DND-41 (cell line): ENCODE measurements at regions not wholly inside any gene's neighbourhood (a gene's known extent, or its start where the extent isn't known, plus 50 kb on each side); places are given as distances from the start of the nearest gene placed in this dataset.
"Not testable (repeated sequence)": the region's sequence is repeated elsewhere in the genome, so short reads cannot be mapped to it uniquely, and the experiment has no call there.

Experiments used
- ATAC-seq: fragments of 200-7000 bp; cut with Tn5 transposase; 3 replicates; pipeline ENCODE4 v1.9.1; 2021; ENCODE audit warnings: low read depth; ENCODE audit not compliant: insufficient read depth
- DNase-seq: peaks from one replicate; pipeline ENCODE4 v3.0.0-alpha.2; 2020
- H2AFZ ChIP-seq: 2 replicates; pipeline ENCODE4 v1.6.0; 2012; ENCODE audit warnings: low read depth, low read length
- H3K27ac ChIP-seq: 2 replicates; pipeline ENCODE4 v1.5.1; 2012; ENCODE audit warnings: low read length, inconsistent platforms
- H3K27me3 ChIP-seq: fragments of 200-600 bp; sonication (generic); 2 replicates; pipeline ENCODE4 v1.6.0; 2012; ENCODE audit warnings: low read length, mild to moderate bottlenecking, inconsistent platforms; ENCODE audit not compliant: insufficient read depth, poor library complexity
- H3K36me3 ChIP-seq: 2 replicates; pipeline ENCODE4 v1.5.1; 2012; ENCODE audit warnings: low read length, inconsistent platforms; ENCODE audit not compliant: insufficient read depth
- H3K4me1 ChIP-seq: 2 replicates; pipeline ENCODE4 v1.5.1; 2012; ENCODE audit warnings: mild to moderate bottlenecking, low read length; ENCODE audit not compliant: insufficient read depth
- H3K4me2 ChIP-seq: 2 replicates; pipeline ENCODE4 v1.6.0; 2012; ENCODE audit warnings: mild to moderate bottlenecking, moderate library complexity, low read length, inconsistent platforms; ENCODE audit not compliant: insufficient read depth
- H3K4me3 ChIP-seq, 2 experiments: fragments of 200-600 bp in 1 of 2; shearing (Covaris generic) in 1 of 2; 2 replicates each; pipeline ENCODE4 v1.5.1; 2012 to 2016; ENCODE audit warnings: inconsistent platforms in 2 of 2, low read length in 2 of 2, mild to moderate bottlenecking in 2 of 2, low read depth in 1 of 2, moderate library complexity in 1 of 2
- H3K79me2 ChIP-seq: 2 replicates; pipeline ENCODE4 v1.6.0; 2012; ENCODE audit warnings: low read length, inconsistent platforms; ENCODE audit not compliant: insufficient read depth
- H3K9ac ChIP-seq: 2 replicates; pipeline ENCODE4 v1.6.0; 2012; ENCODE audit warnings: low read depth, mild to moderate bottlenecking, inconsistent platforms, low read length, moderate library complexity
- H3K9me3 ChIP-seq: 2 replicates; pipeline ENCODE4 v1.5.1; 2012; ENCODE audit warnings: low read length, moderate library complexity, mild to moderate bottlenecking, inconsistent platforms; ENCODE audit not compliant: insufficient read depth, severe bottlenecking
- H4K20me1 ChIP-seq: 2 replicates; pipeline ENCODE4 v1.6.0; 2012; ENCODE audit warnings: low read length; ENCODE audit not compliant: insufficient read depth
- EZH2 ChIP-seq: IDR thresholded peaks from 3 replicates; pipeline ENCODE4 v1.6.1; 2012; ENCODE audit warnings: borderline replicate concordance, low read depth, mild to moderate bottlenecking, moderate library complexity, low read length, inconsistent platforms; ENCODE audit not compliant: severe bottlenecking
- TF ChIP-seq, protein P1 (sequence below): IDR thresholded peaks from 2 replicates; pipeline ENCODE4 v1.5.1; 2012; ENCODE audit warnings: borderline replicate concordance, low read length, moderate library complexity, mild to moderate bottlenecking; ENCODE audit not compliant: poor library complexity, severe bottlenecking; ENCODE audit errors: extremely low read depth

DNA sequence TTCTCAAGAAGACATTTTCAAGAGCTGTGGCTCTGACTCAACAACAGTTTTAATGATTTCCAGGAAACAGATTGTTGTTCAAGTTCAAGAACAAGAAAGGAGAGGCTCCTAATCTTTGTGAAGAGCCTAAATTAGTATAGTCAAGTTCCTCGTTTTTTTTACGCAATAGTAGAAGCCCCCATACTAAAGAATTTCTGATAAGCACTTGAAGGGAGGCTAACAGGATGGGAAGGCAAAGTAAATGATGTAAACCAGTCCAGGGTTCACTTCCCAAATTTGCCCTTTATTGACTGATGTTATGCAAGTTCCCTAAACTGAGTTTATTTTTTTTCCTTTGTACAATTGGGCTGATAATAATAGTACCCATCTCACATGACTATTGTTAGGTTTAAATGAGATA is 178.2 kb downstream of the RTL9 start:
- Histone ChIP-seq H3K9me3 (no peaks in the 10 kb centered on the region), H3K79me2 (no peaks in the 10 kb centered on the region), H3K4me3 (no peak overlapping the region), H3K9ac (no peak overlapping the region), H3K36me3 (no peaks in the 10 kb centered on the region), H3K27me3 (no peaks in the 10 kb centered on the region), H3K4me1 (no peaks in the 10 kb centered on the region), H3K27ac (no peak overlapping the region), H2AFZ (no peak overlapping the region), H4K20me1 (no peaks in the 10 kb centered on the region), H3K4me2 (no peak overlapping the region)
- no peak for DNase-seq
- no peak for ATAC-seq
- TF ChIP-seq, protein P1, sequence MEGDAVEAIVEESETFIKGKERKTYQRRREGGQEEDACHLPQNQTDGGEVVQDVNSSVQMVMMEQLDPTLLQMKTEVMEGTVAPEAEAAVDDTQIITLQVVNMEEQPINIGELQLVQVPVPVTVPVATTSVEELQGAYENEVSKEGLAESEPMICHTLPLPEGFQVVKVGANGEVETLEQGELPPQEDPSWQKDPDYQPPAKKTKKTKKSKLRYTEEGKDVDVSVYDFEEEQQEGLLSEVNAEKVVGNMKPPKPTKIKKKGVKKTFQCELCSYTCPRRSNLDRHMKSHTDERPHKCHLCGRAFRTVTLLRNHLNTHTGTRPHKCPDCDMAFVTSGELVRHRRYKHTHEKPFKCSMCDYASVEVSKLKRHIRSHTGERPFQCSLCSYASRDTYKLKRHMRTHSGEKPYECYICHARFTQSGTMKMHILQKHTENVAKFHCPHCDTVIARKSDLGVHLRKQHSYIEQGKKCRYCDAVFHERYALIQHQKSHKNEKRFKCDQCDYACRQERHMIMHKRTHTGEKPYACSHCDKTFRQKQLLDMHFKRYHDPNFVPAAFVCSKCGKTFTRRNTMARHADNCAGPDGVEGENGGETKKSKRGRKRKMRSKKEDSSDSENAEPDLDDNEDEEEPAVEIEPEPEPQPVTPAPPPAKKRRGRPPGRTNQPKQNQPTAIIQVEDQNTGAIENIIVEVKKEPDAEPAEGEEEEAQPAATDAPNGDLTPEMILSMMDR: no peak
- no peak for TF ChIP-seq EZH2

DNA sequence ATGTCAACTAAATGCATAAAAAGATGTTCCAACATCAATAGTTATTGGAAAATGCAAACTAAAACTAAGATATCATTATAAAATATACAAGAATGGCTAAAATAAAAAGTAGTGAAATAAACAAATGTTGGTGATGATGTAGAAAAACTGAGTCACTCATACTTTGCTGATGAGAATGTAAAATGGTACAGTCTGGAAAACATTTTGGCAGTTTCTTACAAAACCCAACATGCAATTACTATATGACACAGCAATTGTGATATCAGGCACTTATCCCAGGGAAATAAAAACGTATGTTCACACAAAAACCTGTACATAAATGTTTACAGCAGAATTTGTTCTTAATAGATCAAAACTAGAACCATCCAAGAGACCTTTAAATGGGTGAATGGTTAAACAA is 182.6 kb downstream of the RTL9 start:
- Histone ChIP-seq H3K27me3 (no peaks in the 10 kb centered on the region), H3K9me3 (no peaks in the 10 kb centered on the region), H3K9ac (no peak overlapping the region), H3K4me1 (no peaks in the 10 kb centered on the region), H4K20me1 (no peaks in the 10 kb centered on the region), H3K79me2 (no peaks in the 10 kb centered on the region), H3K4me3 (no peak overlapping the region), H2AFZ (no peak overlapping the region), H3K36me3 (no peaks in the 10 kb centered on the region), H3K27ac (no peak overlapping the region), H3K4me2 (no peak overlapping the region)
- DNase-seq (no peak), ATAC-seq (no peak)
- TF ChIP-seq, protein P1: no peak
- no peak for TF ChIP-seq EZH2

DNA sequence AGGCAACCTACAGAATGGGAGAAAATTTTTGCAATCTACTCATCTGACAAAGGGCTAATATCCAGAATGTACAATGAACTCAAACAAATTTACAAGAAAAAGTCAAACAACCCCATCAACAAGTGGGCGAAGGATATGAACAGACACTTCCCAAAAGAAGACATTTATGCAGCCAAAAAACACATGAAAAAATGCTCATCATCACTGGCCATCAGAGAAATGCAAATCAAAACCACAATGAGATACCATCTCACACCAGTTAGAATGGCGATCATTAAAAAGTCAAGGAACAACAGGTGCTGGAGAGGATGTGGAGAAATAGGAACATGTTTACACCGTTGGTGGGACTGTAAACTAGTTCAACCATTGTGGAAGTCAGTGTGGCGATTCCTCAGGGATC is 192.2 kb downstream of the RTL9 start:
- not testable (repeated sequence) for H3K27ac ChIP-seq, H3K79me2 ChIP-seq, H3K4me2 ChIP-seq, ATAC-seq, H3K4me3 ChIP-seq, H3K27me3 ChIP-seq, H2AFZ ChIP-seq, DNase-seq, H3K9ac ChIP-seq, H3K4me1 ChIP-seq, H3K36me3 ChIP-seq, H4K20me1 ChIP-seq, H3K9me3 ChIP-seq

GRCh38 chrX:110557864-110558263 is 199.2 kb downstream of the RTL9 start:
- Histone ChIP-seq H3K36me3 (no peaks in the 10 kb centered on the region), H3K4me2 (no peak overlapping the region), H3K4me3 (no peak overlapping the region), H3K27me3 (no peaks in the 10 kb centered on the region), H3K79me2 (no peaks in the 10 kb centered on the region), H3K27ac (no peak overlapping the region), H3K4me1 (no peaks in the 10 kb centered on the region), H3K9ac (no peak overlapping the region), H4K20me1 (no peaks in the 10 kb centered on the region), H2AFZ (no peak overlapping the region), H3K9me3 (no peaks in the 10 kb centered on the region)
- TF ChIP-seq, protein P1: no peak
- TF ChIP-seq EZH2: no peak
- DNase-seq (no peak), ATAC-seq (no peak)
